Hematopoietic multipotent progenitor cell treated with erythropoietin and hydrocortisone succinate and interleukin-3 and kit ligand, for 6 days (in vitro differentiated cells): ENCODE measurements at regions not wholly inside any gene's neighbourhood (a gene's known extent, or its start where the extent isn't known, plus 50 kb on each side); places are given as distances from the start of the nearest gene placed in this dataset.
"Not testable (repeated sequence)": the region's sequence is repeated elsewhere in the genome, so short reads cannot be mapped to it uniquely, and the experiment has no call there.

ENCODE experiments used
- DNase-seq: peaks from one replicate; pipeline ENCODE4 v3.0.0-alpha.2; 2015

- DNase-seq = no peak
Observed at GRCh38 chr13:88436974-88437373, 765.8 kb downstream of the SLITRK5 start.

GRCh38 chr13:88450515-88450914, 779.3 kb downstream of the SLITRK5 start:
- DNase-seq = no peak

- DNase-seq = peak; percentile 66
Observed at GRCh38 chr13:88456151-88456550, 785.0 kb downstream of the SLITRK5 start.

- DNase-seq = no peak
Observed at GRCh38 chr13:88459331-88459730, 788.2 kb downstream of the SLITRK5 start.

DNA sequence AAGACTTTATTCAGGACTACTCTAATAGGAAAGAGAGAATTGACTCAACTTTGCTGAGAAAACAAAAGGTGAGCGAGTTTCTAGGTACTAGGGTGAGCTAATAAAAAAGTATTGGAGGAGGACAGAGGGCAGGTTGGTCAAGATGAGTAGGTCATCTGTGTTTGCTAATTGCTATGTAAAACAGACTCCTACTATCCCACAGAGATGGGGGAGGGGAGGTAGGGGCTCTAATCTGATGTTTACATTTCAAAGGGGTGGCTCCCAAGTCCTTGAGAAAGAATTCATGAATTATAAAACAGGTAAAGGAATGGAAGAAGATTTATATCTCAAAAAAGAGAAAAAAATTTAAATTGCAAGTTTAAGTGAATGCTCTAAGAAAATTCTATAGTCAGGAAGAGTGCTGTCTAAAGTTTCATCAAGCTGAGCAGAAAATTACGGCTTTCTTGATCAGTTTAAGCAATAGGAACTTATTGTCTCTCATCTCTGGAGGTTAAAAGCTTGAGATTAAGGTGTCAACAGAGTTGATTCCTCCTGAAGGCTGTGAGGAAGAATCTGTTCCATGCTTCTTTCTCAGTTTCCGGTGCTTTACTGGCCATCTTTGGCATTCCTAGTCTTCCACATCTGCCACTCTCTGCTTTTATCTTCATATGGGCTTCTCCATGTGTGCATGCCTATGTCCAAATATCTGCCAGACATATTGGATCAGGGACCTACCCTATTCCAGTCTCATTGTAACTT, 790.3 kb downstream of the SLITRK5 start:
- DNase-seq = no peak

- no peak for DNase-seq
Observed at GRCh38 chr13:88464851-88465250, 793.7 kb downstream of the SLITRK5 start.

GRCh38 chr13:88472316-88472715, 801.1 kb downstream of the SLITRK5 start:
- no peak for DNase-seq

DNA sequence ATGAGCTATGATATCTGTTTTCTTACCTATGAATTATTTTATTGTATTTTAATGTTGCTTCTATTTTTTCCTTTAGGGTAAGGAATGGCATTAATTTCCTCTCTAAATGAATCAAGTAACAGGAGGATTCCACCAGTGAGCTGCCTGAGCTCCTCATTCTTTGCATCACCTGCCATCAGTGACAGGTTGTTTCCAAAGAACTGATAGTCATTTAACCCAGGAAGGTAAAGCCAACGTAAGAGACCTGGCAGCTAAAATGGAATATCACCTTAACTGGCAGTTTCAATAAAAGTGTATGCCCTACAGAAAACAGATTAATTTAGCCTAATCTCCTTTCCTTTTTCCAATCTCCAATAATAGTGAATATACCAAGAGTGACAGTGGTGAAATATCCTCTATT, 812.0 kb downstream of the SLITRK5 start:
- no peak for DNase-seq

DNA sequence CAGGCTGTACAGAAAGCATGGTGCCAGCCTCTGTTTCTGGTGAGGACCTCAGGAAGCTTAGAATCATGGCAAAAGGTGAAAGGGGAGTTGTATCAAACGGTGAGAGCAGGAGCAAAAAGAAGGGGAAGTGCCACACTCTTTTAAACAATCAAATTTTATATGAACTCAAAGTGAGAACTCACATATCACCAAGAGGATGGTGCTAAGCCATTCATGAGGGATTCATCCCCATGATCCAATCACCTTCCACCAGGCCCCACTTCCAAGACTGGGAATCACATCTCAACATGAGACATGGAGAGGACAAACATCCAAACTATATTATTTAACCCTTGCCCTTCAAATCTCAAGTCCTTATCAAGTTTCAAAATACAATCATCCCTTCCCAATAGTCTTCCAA, 836.7 kb downstream of the SLITRK5 start:
- DNase-seq = no peak

GRCh38 chr13:88512993-88513392, 841.8 kb downstream of the SLITRK5 start:
- not testable (repeated sequence) for DNase-seq

- DNase-seq = no peak
Observed at GRCh38 chr13:88526186-88526852, 855.1 kb downstream of the SLITRK5 start.

GRCh38 chr13:88526853-88527215, 855.7 kb downstream of the SLITRK5 start:
- no peak for DNase-seq

DNA sequence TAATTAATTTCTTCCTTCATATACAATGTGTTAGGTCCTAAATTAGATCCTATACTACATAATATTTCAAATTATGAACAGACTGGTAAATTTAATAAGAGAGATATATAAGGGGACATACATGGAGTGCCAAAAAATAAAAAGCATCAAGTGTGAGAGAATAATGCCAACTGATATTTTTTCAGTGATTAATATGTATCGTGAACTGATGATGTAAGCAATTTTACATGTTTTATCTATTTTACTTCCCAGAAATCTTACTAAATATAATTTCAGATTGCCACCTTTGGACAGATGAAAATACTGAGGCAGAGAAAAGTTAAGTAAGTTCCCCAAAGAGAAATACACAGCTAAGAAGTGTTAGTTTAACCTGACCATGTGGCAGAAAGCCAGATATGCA, 870.8 kb downstream of the SLITRK5 start:
- DNase-seq = no peak

- DNase-seq = no peak
Observed at GRCh38 chr13:88544836-88545235, 873.7 kb downstream of the SLITRK5 start.

DNA sequence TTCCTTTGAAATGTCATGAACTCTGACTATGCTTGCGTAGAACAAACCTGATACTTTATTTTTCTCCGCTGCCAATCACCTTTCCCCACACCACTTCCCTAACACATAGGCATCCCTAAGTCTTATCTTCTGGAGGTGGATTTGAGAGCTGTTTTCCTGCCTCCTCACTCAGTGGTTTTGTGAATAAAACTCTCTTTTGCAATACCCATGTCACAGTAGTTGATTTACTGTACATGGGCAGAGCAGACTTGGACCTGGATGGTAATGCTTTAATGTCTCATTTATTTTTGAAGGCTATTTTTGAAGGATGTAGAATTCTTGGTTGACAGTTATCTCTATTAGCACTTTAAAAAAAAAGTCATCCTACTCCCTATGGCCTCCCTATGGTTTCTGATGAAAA, 881.8 kb downstream of the SLITRK5 start:
- DNase-seq = no peak

DNA sequence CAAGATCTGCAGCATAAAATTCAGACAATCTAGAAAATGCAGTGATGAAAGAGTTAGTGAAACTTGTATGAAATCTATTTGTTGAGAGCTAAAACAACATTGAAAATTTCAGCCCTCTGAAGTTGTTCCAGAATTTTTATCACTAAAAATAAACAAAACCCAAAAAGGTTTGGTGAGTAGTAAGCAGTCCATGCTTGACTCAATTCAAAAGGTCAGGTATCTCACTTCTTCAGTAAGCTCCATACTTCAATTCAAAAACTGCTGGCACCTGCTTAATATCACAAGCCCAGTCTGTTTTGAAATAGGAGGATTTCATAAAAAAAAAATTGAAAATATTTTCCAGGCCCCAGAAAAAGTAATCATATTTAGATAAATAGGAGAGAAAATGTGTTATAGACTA, 894.4 kb downstream of the SLITRK5 start:
- no peak for DNase-seq

DNA sequence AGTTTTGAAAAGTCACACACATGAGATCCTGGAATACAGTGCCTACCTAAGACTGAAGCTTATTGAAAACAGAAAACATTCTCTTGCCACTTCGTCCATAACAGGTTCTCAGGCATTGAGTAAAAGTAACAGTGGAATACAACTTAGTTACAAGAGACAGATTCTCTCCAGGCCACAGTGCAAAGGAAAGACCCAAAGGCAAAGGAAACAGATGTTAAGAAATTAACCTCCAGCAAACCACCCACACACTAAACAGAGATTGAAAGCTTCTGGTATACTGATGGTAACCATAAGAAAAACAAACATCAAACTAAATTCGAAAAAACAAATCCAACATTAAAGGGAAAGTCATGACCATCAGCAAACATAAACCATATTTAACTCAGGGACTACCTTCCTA, 914.7 kb downstream of the SLITRK5 start:
- DNase-seq = no peak

DNA sequence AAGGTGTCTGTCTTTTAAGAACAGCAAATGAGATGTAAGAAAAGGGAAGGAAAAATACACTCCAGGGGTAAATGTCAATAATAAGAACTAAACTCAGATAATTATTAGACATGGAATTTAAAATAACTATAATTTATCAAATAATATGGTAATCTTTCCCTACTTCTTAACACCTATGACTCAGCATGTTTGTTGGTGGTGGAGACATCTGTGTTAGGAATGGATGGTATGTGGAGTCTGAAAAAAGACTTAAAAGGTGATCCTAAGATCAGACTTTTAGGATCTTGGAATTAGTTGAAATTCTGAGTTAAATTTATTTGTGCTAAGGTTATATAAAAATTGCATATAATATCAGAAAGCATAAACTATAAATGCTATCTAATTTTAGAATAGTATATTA, 915.1 kb downstream of the SLITRK5 start:
- DNase-seq = peak; percentile 3

DNA sequence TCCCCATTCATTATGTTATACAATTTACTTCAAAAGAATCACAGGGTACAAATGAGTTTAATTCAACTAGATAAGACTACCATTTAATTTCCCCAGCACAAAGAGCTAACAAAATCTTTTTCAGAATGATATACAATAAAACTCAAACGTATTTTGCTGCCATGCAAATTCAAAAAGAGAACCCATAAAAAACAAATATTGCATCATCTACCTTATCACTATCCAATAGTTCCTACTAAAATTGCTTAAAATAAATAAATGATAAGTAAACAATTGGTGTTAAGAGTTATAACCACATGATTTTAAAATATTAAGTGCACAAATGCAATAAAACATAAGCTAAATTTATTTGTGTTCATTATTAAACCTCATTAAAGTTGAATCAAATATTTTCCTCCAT, 919.4 kb downstream of the SLITRK5 start:
- no peak for DNase-seq

- DNase-seq = no peak
Observed at GRCh38 chr13:88592105-88592504, 920.9 kb downstream of the SLITRK5 start.

GRCh38 chr13:88601949-88602348, 930.8 kb downstream of the SLITRK5 start:
- no peak for DNase-seq

GRCh38 chr13:88602786-88603777, 931.9 kb downstream of the SLITRK5 start:
- DNase-seq = no peak

- no peak for DNase-seq
Observed at GRCh38 chr13:88617176-88617575, 946.0 kb downstream of the SLITRK5 start.
